ENCODE measurements at regions not wholly inside any gene's neighbourhood (a gene's known extent, or its start where the extent isn't known, plus 50 kb on each side); places are given as distances from the start of the nearest gene placed in this dataset.

- no peak for DNase-seq
These were observed 86.7 kb upstream of the SPATA31C2 start for GRCh38 chr9:88224938-88225337.

DNA sequence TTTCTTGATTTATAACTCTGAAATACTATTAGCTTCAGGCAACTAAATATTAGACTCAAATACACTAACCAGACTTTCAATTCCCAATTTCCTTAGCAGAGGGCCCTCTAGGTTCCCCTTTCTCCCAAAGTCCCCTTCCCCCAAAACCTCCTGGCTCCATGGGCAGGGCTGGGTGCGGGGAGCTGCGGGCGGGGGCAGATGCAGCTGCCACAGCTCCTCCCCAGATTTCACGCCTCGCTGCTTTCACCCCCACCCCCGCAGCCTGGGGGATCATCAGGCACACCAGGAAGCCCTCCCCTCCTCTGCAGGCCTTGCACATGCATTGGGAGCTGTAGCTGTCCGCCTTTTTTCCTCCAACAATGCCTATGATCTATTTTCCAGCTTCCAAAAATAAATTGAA, 82.8 kb upstream of the SPATA31C2 start:
- DNase-seq = no peak

DNA sequence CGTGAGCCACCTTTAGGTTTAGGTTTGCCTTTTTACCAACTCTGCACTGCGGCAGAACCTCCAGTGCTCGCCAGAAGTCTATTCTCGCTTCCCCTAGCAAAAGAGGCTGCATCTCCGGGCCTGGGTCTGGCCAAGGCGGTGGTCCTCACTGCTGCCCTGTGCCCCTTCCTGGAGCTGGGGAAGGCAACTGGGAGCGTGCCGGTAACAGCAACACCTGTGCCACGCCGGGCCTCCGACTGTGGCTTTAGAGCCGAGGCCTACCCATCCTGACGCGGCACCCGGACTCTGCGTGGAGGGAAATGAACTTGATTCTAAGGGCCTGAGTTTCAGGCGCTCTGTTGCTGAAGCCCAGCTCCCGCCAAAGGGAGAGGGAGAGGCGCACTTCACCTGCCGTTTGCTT, 82.4 kb upstream of the SPATA31C2 start:
- DNase-seq = no peak

DNA sequence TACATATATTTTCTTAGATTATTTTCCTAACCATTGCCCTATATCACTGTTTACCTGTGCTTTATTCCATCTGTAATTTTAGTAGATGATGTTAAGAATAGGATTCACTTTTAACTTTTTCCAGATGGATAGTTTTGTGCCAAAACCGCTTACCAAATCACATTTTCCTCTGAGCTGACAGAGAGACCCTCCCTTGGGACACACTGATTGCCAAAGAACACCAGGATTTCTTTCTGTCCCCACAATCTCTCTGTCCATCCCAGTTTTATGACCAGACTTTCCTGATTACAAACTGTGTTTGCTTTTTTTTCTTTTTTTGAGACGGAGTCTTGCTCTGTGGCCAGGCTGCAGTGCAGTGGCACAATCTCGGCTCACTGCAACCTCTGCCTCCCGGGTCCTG, 81.3 kb upstream of the SPATA31C2 start:
- DNase-seq = no peak

GRCh38 chr9:88218726-88219125, 80.5 kb upstream of the SPATA31C2 start:
- DNase-seq = no peak

GRCh38 chr9:88216126-88216995, 78.1 kb upstream of the SPATA31C2 start:
- no peak for DNase-seq

GRCh38 chr9:88215196-88216125, 77.2 kb upstream of the SPATA31C2 start:
- no peak for DNase-seq

- no peak for DNase-seq
These were observed 64.0 kb upstream of the SPATA31C2 start for GRCh38 chr9:88202321-88202720.

DNA sequence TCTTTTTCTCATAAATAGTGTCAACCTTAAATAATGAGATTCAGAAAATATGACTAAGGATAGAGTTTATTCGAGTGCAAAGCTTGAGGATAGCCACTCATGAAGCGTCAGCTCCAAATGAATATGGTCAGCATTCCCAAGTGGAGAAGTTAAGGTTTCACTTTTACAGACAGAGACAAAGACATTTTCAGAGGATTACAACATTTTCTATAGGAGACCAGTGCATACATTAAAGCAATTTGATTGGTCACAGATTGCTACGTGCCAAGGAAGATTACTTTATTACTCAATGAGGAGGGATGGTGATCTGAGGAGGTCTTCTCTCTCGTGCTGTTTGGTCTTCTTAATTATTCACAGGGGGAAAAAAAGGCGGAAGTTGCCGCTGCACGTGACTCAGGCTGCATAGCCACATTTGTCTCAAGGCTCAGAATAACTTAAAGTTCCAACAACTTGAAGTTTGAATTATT, 60.1 kb upstream of the SPATA31C2 start:
- DNase-seq = no peak

- no peak for DNase-seq
These were observed 59.6 kb upstream of the SPATA31C2 start for GRCh38 chr9:88197781-88198340.

DNA sequence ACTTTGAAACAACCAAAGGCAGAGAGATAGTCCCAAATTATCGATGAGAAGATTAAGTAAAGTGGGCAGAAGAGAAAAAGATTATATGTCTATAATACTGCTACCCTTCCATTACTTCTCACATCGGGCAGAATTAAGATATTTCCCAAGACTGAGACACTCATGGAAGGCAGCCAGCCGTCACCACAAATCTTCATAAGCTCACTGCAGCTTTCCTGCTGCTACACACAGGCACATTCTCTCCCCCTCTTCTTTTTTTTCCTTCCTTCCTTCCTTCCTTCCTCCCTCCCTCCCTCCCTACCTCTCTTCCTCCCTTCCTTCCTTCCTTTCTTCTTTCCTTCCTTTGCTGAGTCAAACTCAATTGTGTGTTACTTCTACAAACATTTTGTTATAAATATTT, 58.7 kb upstream of the SPATA31C2 start:
- DNase-seq = no peak

DNA sequence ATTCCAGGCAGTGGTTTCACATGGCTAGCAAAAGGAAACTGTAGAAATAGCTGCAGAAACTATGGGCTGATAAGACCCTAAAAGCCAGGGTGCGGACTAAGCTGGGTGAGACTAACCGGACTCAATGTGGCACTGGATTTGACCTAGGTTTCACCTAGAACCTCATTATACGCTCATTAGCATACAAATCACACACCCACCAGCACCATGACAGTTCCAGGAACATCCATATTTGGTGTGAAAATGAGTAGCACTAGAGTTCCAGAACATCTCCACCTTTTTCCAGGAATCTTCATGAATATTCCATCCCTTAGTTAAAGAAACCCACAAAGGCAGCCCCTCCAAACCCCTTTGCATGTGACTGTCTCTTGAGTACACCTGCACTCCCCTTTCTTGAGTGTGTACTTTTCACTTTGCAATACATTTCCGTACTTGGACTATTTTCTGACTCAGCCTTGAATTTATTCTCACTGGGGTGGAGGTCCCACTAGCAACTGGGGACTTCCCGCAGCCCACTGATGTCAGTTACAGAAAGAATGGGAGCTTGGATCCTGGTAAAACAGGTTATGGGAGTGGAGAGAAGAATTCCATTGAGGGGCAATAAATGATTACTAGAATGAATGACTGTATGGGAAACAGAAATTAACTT, 58.0 kb upstream of the SPATA31C2 start:
- DNase-seq = no peak

GRCh38 chr9:88193766-88194165, 55.5 kb upstream of the SPATA31C2 start:
- DNase-seq = no peak

- no peak for DNase-seq
These were observed 53.2 kb upstream of the SPATA31C2 start for GRCh38 chr9:88191456-88191855.

GRCh38 chr9:88189371-88189770, 51.1 kb upstream of the SPATA31C2 start:
- no peak for DNase-seq
